ENCODE measurements at regions not wholly inside any gene's neighbourhood (a gene's known extent, or its start where the extent isn't known, plus 50 kb on each side); places are given as distances from the start of the nearest gene placed in this dataset.

DNA sequence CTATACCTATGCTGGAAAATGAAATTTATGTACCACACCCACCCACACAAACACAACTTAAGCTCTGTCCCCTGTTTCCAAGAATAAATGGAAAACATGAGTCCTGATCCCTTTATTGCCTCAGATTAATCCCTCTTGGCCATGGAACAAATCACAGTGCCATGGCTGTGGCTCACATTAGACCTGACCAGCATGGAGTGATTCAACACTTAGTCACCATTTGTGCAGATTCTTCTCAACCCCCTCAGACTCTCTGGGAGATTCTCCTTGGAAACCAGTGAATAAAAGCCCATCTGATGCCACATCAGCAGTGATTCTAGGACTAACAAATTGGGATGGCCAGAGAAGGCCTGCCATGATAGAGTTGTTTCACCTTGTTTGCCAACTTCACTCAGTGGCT lies 204.4 kb upstream of the TMEM72 start:
- Histone ChIP-seq H4K20me1 (ENCODE audit: low read depth) (no peaks in the 10 kb centered on the region), H3K4me1 (no peaks in the 10 kb centered on the region), H2AFZ (replicated peaks) (no peak overlapping the region), H3F3A (ENCODE audit: low read depth) (no peaks in the 10 kb centered on the region), H3K9me3 (ENCODE audit: low read depth) (peaks cover 2% of the 10 kb centered on the region), H3K4me2 (no peak overlapping the region), H3K27me3 (no peaks in the 10 kb centered on the region), H3K79me2 (ENCODE audit: low read depth) (no peaks in the 10 kb centered on the region), H3K9ac (no peak overlapping the region), H3K36me3 (no peaks in the 10 kb centered on the region), H3K4me3 (no peak overlapping the region), H3K27ac (no peak overlapping the region)
- TF ChIP-seq CTCF (IDR thresholded peaks at IDR 0.05) (no peak), EZH2phosphoT487 (IDR thresholded peaks at IDR 0.05) (no peak), EZH2 (IDR thresholded peaks at IDR 0.05) (no peak)
- Mint-ChIP-seq H3K9me3 (peaks cover 7% of the 10 kb centered on the region), H3K27me3 (ENCODE audit: insufficient read depth, low read depth) (peaks cover 2% of the 10 kb centered on the region), H3K4me1 (no peaks in the 10 kb centered on the region), H3K27ac (no peak overlapping the region), H3K4me3 (no peak overlapping the region), H3K36me3 (no peaks in the 10 kb centered on the region)
- DNase-seq (ENCODE audit: low spot score) = no peak

DNA sequence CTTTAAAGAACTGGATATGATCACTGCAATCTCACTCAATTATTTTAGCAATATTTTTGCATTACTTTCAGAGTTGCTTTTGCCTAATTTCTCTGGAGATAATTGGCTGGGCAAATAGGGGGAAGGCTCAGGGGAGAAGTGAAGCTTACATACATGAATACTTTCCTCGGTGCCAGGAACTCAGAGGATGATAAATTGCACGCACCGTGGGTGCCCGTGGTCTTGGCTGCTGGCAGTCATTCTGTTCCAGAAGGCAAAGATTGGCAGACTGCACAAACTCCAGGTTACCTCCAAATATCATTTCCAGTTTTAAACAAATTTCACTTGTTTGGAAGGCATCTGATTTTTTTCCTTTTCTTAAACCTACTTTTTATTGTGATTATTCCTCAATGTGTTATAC lies 197.8 kb upstream of the TMEM72 start:
- Histone ChIP-seq H3F3A (ENCODE audit: low read depth) (no peaks in the 10 kb centered on the region), H4K20me1 (ENCODE audit: low read depth) (no peaks in the 10 kb centered on the region), H3K4me3 (no peak overlapping the region), H2AFZ (replicated peaks) (no peak overlapping the region), H3K4me2 (no peak overlapping the region), H3K9me3 (ENCODE audit: low read depth) (no peaks in the 10 kb centered on the region), H3K79me2 (ENCODE audit: low read depth) (no peaks in the 10 kb centered on the region), H3K27me3 (no peaks in the 10 kb centered on the region), H3K27ac (no peak overlapping the region), H3K4me1 (no peaks in the 10 kb centered on the region), H3K36me3 (no peaks in the 10 kb centered on the region), H3K9ac (no peak overlapping the region)
- no peaks in the 10 kb centered on the region for H3K4me1 Mint-ChIP-seq
- DNase-seq (ENCODE audit: low spot score) = no peak
- H3K36me3 Mint-ChIP-seq = no peaks in the 10 kb centered on the region
- no peaks in the 10 kb centered on the region for H3K9me3 Mint-ChIP-seq
- no peak overlapping the region for H3K27ac Mint-ChIP-seq
- TF ChIP-seq EZH2phosphoT487 (IDR thresholded peaks at IDR 0.05) (no peak), CTCF (IDR thresholded peaks at IDR 0.05) (no peak), EZH2 (IDR thresholded peaks at IDR 0.05) (no peak)
- H3K27me3 Mint-ChIP-seq (ENCODE audit: insufficient read depth, low read depth) = peaks cover 2% of the 10 kb centered on the region
- no peak overlapping the region for H3K4me3 Mint-ChIP-seq

GRCh38 chr10:44714451-44714850 lies 196.7 kb upstream of the TMEM72 start:
- H3K4me3 Mint-ChIP-seq = no peak overlapping the region
- no peak overlapping the region for H3K9ac ChIP-seq
- no peak overlapping the region for H2AFZ ChIP-seq (replicated peaks)
- TF ChIP-seq EZH2phosphoT487 (IDR thresholded peaks at IDR 0.05) = no peak
- H3K27ac Mint-ChIP-seq = no peak overlapping the region
- H3K27ac ChIP-seq = no peak overlapping the region
- H3K36me3 Mint-ChIP-seq = no peaks in the 10 kb centered on the region
- H3K4me1 Mint-ChIP-seq = no peaks in the 10 kb centered on the region
- no peak overlapping the region for H3K4me2 ChIP-seq
- H3F3A ChIP-seq (ENCODE audit: low read depth) = no peaks in the 10 kb centered on the region
- H4K20me1 ChIP-seq (ENCODE audit: low read depth) = no peaks in the 10 kb centered on the region
- no peak overlapping the region for H3K4me3 ChIP-seq
- no peaks in the 10 kb centered on the region for H3K36me3 ChIP-seq
- no peaks in the 10 kb centered on the region for H3K27me3 Mint-ChIP-seq (ENCODE audit: insufficient read depth, low read depth)
- no peaks in the 10 kb centered on the region for H3K9me3 Mint-ChIP-seq
- no peaks in the 10 kb centered on the region for H3K27me3 ChIP-seq
- no peak for DNase-seq (ENCODE audit: low spot score)
- no peaks in the 10 kb centered on the region for H3K4me1 ChIP-seq
- no peaks in the 10 kb centered on the region for H3K9me3 ChIP-seq (ENCODE audit: low read depth)
- no peaks in the 10 kb centered on the region for H3K79me2 ChIP-seq (ENCODE audit: low read depth)

GRCh38 chr10:44715136-44715535 lies 196.0 kb upstream of the TMEM72 start:
- no peaks in the 10 kb centered on the region for H3K4me1 Mint-ChIP-seq
- Histone ChIP-seq H4K20me1 (ENCODE audit: low read depth) (no peaks in the 10 kb centered on the region), H3K27ac (no peak overlapping the region), H3K9me3 (ENCODE audit: low read depth) (no peaks in the 10 kb centered on the region), H3K27me3 (no peaks in the 10 kb centered on the region), H3K4me2 (no peak overlapping the region), H3K79me2 (ENCODE audit: low read depth) (no peaks in the 10 kb centered on the region), H3K4me1 (no peaks in the 10 kb centered on the region), H3F3A (ENCODE audit: low read depth) (no peaks in the 10 kb centered on the region), H3K4me3 (no peak overlapping the region), H3K36me3 (no peaks in the 10 kb centered on the region), H3K9ac (no peak overlapping the region), H2AFZ (replicated peaks) (no peak overlapping the region)
- no peaks in the 10 kb centered on the region for H3K9me3 Mint-ChIP-seq
- no peaks in the 10 kb centered on the region for H3K36me3 Mint-ChIP-seq
- no peaks in the 10 kb centered on the region for H3K27me3 Mint-ChIP-seq (ENCODE audit: insufficient read depth, low read depth)
- DNase-seq (ENCODE audit: low spot score) = no peak
- no peak overlapping the region for H3K27ac Mint-ChIP-seq
- no peak overlapping the region for H3K4me3 Mint-ChIP-seq
- no peak for TF ChIP-seq CTCF (IDR thresholded peaks at IDR 0.05)
- no peak for TF ChIP-seq EZH2 (IDR thresholded peaks at IDR 0.05)
- no peak for TF ChIP-seq EZH2phosphoT487 (IDR thresholded peaks at IDR 0.05)
